WERI-Rb-1 (cell line): ENCODE measurements at regions not wholly inside any gene's neighbourhood (a gene's known extent, or its start where the extent isn't known, plus 50 kb on each side); places are given as distances from the start of the nearest gene placed in this dataset.

Source experiments
- DNase-seq: peaks from one replicate; pipeline ENCODE4 v3.0.0-alpha.2; 2020
- H3K27ac ChIP-seq: fragments of 250-450 bp; sonication (Bioruptor Pico); 2 replicates; pipeline ENCODE4 v1.5.1; 2020; ENCODE audit warnings: mild to moderate bottlenecking, moderate library complexity
- H3K27me3 ChIP-seq: fragments of 250-450 bp; sonication (Bioruptor Pico); 2 replicates; pipeline ENCODE4 v1.5.1; 2021; ENCODE audit warnings: mild to moderate bottlenecking, low read depth, moderate library complexity; ENCODE audit not compliant: insufficient read depth, severe bottlenecking
- H3K36me3 ChIP-seq: fragments of 250-450 bp; sonication (Bioruptor Pico); 2 replicates; pipeline ENCODE4 v1.5.1; 2020; ENCODE audit warnings: mild to moderate bottlenecking, moderate library complexity
- H3K4me3 ChIP-seq: 2 replicates; pipeline ENCODE4 v1.5.1; 2011; ENCODE audit warnings: low read depth, mild to moderate bottlenecking, control low read depth, low read length
- H3K9me3 ChIP-seq: fragments of 250-450 bp; sonication (Bioruptor Pico); 2 replicates; pipeline ENCODE4 v1.5.1; 2021; ENCODE audit warnings: mild to moderate bottlenecking, moderate library complexity; ENCODE audit not compliant: severe bottlenecking
- TF ChIP-seq, protein P1 (sequence below): IDR thresholded peaks from 2 replicates; pipeline ENCODE4 v1.5.1; 2011; ENCODE audit warnings: low read depth, mild to moderate bottlenecking, control low read depth, inconsistent platforms, low read length

GRCh38 chr2:236678307-236678975 is 108.8 kb downstream of the ACKR3 start:
- Histone ChIP-seq H3K4me3 (no peak overlapping the region), H3K9me3 (no peaks in the 10 kb centered on the region), H3K27ac (no peak overlapping the region), H3K27me3 (no peaks in the 10 kb centered on the region), H3K36me3 (no peaks in the 10 kb centered on the region)
- TF ChIP-seq, protein P1, sequence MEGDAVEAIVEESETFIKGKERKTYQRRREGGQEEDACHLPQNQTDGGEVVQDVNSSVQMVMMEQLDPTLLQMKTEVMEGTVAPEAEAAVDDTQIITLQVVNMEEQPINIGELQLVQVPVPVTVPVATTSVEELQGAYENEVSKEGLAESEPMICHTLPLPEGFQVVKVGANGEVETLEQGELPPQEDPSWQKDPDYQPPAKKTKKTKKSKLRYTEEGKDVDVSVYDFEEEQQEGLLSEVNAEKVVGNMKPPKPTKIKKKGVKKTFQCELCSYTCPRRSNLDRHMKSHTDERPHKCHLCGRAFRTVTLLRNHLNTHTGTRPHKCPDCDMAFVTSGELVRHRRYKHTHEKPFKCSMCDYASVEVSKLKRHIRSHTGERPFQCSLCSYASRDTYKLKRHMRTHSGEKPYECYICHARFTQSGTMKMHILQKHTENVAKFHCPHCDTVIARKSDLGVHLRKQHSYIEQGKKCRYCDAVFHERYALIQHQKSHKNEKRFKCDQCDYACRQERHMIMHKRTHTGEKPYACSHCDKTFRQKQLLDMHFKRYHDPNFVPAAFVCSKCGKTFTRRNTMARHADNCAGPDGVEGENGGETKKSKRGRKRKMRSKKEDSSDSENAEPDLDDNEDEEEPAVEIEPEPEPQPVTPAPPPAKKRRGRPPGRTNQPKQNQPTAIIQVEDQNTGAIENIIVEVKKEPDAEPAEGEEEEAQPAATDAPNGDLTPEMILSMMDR: no peak
- DNase-seq: no peak

GRCh38 chr2:236679884-236680860 is 110.5 kb downstream of the ACKR3 start:
- Histone ChIP-seq H3K27me3 (no peaks in the 10 kb centered on the region), H3K27ac (no peak overlapping the region), H3K36me3 (no peaks in the 10 kb centered on the region), H3K9me3 (no peaks in the 10 kb centered on the region), H3K4me3 (no peak overlapping the region)
- no peak for DNase-seq
- TF ChIP-seq, protein P1: no peak

GRCh38 chr2:236682651-236683422 is 113.2 kb downstream of the ACKR3 start:
- H3K27me3 ChIP-seq: no peaks in the 10 kb centered on the region
- H3K36me3 ChIP-seq: no peaks in the 10 kb centered on the region
- H3K27ac ChIP-seq: no peak overlapping the region
- H3K4me3 ChIP-seq: no peak overlapping the region
- no peak for DNase-seq
- TF ChIP-seq, protein P1: no peak
- H3K9me3 ChIP-seq: no peaks in the 10 kb centered on the region

DNA sequence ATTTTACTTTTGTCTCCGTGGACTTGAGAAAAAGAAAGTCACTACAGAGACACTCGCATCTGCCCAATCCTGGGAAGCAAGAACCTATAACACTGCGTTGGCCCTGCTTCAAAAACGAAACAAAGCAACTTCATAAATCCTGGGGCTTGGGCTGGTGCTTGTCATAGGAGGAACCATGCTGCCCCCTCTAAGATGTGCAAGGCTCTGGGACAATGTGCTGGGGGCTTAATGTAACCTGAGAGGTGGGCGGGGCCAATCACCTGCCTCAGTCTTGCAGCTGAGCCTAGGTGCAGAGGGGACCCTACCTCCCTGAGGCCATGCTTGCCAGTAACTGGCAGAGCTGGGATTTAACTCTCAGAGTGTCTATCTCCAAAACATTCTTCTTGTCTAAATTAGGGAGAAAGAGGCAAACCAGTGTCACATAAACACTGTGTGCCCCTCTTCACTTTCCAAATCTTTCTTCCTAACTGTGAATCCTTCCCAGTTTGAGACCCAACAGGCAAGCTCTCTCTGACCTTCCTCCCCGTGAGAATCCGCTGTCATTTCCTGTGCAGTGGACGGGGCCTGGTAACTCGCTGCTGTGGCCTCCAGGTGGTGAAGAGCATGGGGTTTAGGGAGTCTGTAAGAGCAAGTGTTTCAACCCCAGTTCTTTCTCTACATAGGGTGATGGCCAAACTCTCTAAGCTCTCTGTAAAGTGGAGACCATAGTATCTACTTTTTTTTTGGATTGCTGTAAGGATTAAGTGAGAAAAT is 115.1 kb downstream of the ACKR3 start:
- no peaks in the 10 kb centered on the region for H3K9me3 ChIP-seq
- TF ChIP-seq, protein P1: no peak
- no peaks in the 10 kb centered on the region for H3K27me3 ChIP-seq
- H3K27ac ChIP-seq: no peak overlapping the region
- H3K36me3 ChIP-seq: no peaks in the 10 kb centered on the region
- no peak overlapping the region for H3K4me3 ChIP-seq
- no peak for DNase-seq

- no peaks in the 10 kb centered on the region for H3K27me3 ChIP-seq
- H3K27ac ChIP-seq: no peak overlapping the region
- no peaks in the 10 kb centered on the region for H3K9me3 ChIP-seq
- H3K36me3 ChIP-seq: no peaks in the 10 kb centered on the region
- H3K4me3 ChIP-seq: no peak overlapping the region
- DNase-seq: no peak
- TF ChIP-seq, protein P1: no peak
Measured at GRCh38 chr2:236685361-236685760, 115.7 kb downstream of the ACKR3 start.
